ENCODE measurements at regions not wholly inside any gene's neighbourhood (a gene's known extent, or its start where the extent isn't known, plus 50 kb on each side); places are given as distances from the start of the nearest gene placed in this dataset.

DNA sequence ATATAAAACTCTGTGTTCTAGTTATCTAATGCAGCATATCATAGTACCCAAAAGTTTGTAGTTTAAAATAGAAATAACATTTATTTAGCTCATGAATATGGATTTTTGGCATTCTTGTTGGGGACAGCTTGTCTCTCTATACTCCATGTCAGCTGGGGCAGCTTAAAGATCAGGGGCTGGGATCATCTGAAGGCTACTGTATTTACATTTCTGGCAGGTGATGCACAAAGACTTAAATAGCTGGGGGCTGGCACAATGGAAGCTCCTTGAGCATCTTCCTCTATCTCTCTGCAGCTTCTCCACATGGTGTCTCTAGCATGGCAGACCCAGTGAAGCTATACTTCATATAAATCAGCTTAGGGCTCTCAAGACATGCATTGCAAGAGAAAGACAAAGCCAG, 55.6 kb upstream of the DAB1 start:
- H3K9me3 Mint-ChIP-seq = no peaks in the 10 kb centered on the region
- no peak overlapping the region for H3K27ac Mint-ChIP-seq
- H3K27me3 Mint-ChIP-seq = no peaks in the 10 kb centered on the region
- H3K36me3 Mint-ChIP-seq = no peaks in the 10 kb centered on the region
- no peak overlapping the region for H3K4me3 Mint-ChIP-seq
- H3K4me1 Mint-ChIP-seq = no peaks in the 10 kb centered on the region

DNA sequence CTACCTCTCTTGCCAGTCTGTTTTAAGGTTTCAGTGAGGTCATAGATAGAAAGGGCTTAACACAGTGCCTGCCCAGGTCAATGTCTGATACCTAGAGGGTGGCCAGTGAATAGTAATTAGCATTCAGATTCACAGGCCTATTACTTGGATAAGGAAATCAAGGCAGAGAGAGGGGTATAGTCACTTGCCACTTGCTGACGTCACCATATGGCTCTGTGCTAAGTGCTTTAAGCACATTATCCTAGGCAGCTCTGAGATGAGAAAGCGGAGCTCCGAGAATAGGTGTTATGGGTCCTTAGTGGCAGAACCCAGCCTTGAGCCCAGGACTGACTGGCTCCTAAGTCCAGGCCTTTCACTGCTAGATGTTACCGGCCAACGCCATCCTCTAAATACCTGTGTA, 51.5 kb upstream of the DAB1 start:
- Mint-ChIP-seq H3K9me3 (peaks cover 5% of the 10 kb centered on the region), H3K4me3 (no peak overlapping the region), H3K4me1 (no peaks in the 10 kb centered on the region), H3K36me3 (no peaks in the 10 kb centered on the region), H3K27ac (no peak overlapping the region), H3K27me3 (no peaks in the 10 kb centered on the region)

DNA sequence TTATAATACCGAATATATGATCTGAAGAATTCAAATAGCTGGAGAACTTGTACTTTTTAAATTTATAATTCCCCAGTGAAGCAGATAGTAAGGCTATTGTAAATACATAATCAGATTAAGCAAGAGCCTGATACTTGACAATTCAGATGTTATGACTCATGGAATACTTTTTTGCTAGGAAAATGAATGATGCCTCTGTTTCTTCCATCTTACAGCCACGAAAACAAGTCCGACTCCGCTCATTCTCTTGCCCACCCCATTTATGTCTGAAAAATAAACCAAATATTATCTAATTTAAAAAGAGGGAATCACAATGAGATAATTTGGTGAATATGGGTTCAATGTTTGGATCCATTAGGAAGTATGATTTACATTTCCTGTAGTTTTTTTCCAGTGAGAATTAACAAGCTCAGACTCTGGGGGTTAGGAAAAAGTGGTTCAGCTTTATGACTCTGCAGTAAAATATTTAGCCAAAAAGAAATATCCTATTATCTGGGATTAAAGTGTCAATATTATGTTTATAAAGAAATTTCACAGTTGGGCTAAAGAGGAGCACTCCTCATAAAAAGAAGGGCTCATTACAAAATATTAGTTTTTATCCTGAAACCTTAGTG, 50.4 kb upstream of the DAB1 start:
- Mint-ChIP-seq H3K36me3 (no peaks in the 10 kb centered on the region), H3K27me3 (no peaks in the 10 kb centered on the region)

More for the DNA sequence above, 50.4 kb upstream of the DAB1 start:
- H3K9me3 Mint-ChIP-seq = peaks cover 9% of the 10 kb centered on the region
- H3K4me3 Mint-ChIP-seq = no peak overlapping the region
- H3K27ac Mint-ChIP-seq = no peak overlapping the region
- no peaks in the 10 kb centered on the region for H3K4me1 Mint-ChIP-seq
